ENCODE measurements at regions not wholly inside any gene's neighbourhood (a gene's known extent, or its start where the extent isn't known, plus 50 kb on each side); places are given as distances from the start of the nearest gene placed in this dataset.

DNA sequence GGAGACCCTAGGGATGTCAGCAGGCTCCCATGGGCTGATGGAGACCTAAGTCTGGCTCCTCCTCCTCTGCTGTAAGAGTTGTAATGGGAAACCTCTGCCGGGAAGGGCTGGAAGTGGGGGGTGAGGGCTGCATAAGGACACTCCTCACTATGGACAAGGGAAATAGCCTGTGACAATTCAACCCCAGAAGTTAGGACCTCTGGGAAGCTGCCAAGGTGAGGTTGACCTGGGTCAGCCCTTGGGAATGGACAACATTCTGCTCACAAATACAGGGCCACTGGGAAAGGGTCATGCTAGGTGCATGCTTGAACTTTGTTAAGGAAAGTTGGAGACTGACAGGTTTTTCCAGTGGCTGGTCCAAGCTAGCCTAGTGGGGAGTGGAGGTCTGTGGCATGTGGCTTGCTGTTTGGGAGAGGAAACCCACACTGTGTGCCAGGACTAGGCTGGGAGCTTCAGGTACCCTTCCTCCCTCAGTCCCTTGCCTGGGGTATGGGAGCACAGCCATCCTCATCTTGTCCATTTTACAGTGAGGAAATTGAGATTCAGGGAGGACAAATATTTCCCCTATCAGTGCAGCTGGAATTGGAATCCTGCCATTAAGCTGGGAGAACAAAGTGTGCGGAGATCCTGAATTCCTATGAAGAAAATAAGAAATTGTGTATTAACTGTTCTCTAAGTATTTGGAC lies 190.4 kb downstream of the SALL1 start:
- DNase-seq, result no peak

- no peak for DNase-seq
These were observed 194.0 kb downstream of the SALL1 start for GRCh38 chr16:50957056-50957455.

DNA sequence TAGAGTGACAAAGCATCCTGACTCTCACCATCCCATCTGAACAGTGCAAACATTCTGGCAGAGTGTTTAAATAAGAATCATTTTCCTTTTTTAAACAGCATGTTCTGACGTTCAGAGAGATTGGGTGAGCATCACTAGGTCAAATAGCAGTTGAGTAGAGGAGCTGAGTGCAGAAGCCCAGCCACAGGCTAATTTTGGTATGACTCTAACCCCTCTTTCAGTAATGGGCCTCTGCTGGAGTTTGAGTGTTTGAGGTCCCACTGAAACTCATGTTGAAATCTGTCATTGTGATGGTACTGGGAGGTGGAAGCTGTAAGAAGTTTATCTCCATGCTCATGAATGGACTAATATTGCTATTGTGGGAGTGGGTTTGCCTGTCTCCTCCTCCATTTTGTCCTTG lies 194.4 kb downstream of the SALL1 start:
- DNase-seq, result no peak

DNA sequence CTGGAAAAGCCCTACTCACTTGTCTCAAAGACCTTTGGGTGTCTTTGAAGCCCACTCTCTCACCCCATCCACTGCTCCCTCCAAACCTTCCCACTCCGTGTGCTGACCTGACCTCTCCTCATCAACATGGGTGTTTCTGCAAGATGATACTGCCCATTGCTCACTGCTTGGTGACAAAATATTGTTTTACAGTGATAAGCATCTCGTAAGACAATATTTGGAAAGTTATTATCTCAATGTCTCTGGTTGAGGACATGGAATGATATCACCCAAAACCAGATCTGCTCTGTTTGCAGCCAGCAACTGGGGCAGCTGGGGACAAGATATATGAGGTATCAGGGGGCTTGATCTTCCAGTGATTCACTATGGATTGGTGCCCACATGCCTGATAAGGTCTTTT lies 195.8 kb downstream of the SALL1 start:
- no peak for DNase-seq

DNA sequence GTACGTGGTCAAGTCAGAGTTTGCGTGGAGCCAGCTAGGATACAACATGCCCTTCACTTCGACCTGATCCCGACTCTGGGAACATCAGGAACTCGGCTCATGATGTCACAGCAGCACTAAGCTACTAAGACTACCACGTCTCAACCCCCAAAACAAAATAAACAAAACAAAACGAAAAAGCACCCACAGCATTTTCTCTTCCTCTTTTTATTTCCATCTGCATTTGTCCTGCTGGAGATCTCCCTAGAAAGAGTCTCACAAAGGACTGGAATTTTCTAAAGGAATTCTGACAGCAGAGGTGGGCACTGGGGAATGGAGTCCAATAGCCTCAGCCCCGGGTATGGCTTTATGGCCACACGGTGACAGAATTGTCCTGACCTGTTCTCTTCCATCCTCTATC lies 196.6 kb downstream of the SALL1 start:
- DNase-seq, result no peak

DNA sequence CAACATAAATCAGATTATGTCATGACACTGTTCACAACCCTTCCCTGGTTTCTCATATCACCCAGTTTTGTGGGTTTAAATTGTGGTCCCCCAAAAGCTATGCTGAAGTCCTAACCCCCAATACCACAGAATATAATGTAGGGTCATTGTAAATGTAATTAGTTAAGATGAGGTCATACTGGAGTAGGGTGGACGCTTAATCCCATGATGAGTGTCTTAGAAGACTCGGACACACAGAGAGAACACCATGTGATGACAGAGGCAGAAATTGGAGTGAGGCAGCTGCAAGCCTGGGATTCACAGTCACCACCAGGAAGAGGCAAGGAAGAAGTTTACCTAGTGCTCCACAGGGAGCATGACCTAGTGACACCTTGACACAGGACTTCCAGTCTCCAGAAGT lies 197.8 kb downstream of the SALL1 start:
- DNase-seq, result no peak

DNA sequence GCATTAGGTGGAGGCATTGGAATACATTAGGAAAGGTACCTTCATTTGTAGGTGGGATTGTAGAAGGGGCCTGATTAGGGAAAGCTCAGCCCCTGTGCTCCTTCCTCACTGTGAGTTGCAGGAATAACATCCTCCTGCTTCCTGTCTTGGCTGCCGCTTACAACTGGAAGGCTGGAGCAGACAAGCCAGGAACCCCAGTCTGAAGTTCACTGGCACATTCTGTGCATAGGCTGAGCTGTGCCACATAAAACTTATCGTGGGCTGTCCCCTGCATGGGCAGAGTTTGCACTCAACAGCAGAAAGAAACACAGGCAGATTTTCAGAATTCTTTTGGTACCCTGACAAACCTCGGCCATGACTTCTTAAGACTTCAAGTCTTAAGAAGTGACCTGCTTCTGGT lies 200.1 kb downstream of the SALL1 start:
- no peak for DNase-seq

GRCh38 chr16:50948268-50948930 lies 202.7 kb downstream of the SALL1 start:
- DNase-seq, result no peak

- DNase-seq, result no peak
These were observed 203.2 kb downstream of the SALL1 start for GRCh38 chr16:50947826-50948225.

GRCh38 chr16:50946606-50947005 lies 204.5 kb downstream of the SALL1 start:
- DNase-seq, result no peak

- DNase-seq, result no peak
These were observed 204.2 kb downstream of the CYLD start for GRCh38 chr16:50946098-50946497.

DNA sequence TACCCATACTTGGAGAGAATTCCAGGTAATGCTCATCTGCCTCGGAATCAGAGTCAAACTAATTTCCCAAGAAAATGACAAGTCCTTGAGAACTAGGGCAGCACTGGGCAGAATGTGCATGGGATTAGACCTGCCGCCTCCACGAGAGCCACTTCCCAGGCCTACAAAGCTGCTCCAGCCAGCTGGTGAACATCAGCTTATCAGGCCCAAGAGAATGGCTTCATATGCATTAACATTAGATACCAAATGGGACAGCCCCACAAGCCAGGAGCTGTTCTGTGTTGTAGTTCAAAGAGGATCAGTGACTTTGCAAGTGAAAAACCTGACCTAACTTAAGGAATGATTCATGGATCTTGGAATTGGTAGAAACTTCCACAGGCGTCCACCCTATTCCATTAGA lies 203.3 kb downstream of the CYLD start:
- no peak for DNase-seq

DNA sequence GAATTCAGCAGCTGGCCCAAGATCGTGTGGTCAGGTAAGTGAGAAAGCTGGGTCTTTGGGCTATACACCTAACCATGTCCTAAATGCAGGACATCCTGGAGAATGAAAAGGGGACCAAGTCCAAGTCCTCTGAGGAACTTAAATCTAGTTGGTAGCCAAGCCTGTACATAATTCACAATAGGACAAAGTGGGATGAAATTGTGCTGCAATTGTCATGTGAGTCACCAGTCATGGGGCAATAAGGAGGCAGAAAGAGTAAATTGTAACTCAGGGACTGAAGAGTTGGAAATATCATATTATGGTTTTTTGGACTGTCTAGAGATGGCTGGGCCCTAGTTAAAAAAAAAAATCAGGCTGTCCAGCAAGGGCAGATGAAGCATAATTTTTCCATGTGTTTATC lies 202.6 kb downstream of the CYLD start:
- DNase-seq, result no peak

- DNase-seq, result no peak
These were observed 202.1 kb downstream of the CYLD start for GRCh38 chr16:50944033-50944432.

- DNase-seq, result no peak
These were observed 200.3 kb downstream of the CYLD start for GRCh38 chr16:50942143-50942542.

DNA sequence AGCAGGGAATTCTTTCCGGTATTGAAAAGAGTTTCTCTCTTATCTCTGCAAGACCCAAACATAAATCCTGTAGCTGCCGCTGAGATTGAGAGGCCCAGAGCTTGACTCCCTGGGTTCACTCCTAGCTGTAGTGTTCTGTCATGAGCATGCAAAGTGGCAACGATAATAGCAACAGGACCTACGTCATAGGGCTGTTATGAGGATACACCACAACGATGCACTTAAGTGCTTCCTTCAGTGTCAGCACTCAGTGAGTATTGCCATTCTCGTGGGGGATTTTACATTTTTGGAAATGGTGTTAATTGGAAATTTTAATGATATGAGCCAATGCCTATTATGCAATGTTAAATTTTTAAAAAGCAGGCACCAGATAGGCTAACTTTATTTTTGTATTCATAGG lies 199.8 kb downstream of the CYLD start:
- no peak for DNase-seq

GRCh38 chr16:50940275-50940854 lies 198.5 kb downstream of the CYLD start:
- DNase-seq, result no peak

GRCh38 chr16:50939356-50939755 lies 197.5 kb downstream of the CYLD start:
- no peak for DNase-seq

- DNase-seq, result no peak
These were observed 197.0 kb downstream of the CYLD start for GRCh38 chr16:50938932-50939331.

GRCh38 chr16:50933262-50933661 lies 191.4 kb downstream of the CYLD start:
- no peak for DNase-seq

DNA sequence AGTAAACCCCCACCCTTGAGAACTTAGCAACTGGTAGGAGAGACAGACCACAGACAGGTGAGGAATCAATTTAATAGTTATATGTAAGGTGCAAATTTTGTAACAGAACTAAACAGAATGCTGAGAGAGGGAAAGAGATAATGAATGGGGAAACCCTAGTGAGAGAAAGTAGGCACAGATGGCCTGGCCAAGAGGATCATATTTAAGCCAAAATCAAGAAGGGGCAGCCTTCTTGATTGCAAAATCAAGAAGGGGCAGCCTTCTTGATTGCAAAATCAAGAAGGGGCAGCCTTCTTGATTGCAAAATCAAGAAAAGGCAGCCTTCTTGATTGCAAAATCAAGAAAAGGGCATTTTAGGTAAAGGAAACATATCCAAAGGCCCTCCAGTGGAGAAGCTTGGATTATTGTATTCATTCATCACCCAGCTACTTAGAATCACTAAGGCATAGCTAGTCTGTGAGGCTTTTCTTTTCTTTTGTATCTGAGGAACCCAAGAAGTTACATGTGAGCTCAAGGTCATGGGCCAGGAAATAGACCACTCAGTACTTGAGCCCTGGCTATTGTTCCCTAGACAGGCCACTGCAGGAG lies 190.6 kb downstream of the CYLD start:
- no peak for DNase-seq

DNA sequence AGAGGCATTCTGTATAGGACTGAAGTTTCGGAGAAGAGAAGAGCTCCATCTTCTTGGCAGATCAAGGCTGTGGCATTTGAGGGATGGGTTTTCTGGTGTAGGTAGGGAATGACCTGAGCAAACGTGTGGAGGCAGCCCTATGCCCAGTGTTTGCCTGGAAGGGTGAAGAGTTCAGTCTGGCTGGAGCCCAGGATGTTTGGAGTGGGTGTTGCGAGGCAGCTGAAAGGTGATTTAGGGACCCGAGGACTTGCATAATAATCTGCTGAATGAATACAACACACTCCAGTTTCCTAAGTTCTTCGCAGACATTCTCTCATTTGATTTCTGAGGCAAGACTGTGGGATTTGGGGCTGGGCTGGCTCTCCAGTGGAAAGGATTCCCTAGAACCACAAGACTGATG lies 186.2 kb downstream of the CYLD start:
- DNase-seq, result no peak
